PC-3 (cell line): ENCODE measurements at regions not wholly inside any gene's neighbourhood (a gene's known extent, or its start where the extent isn't known, plus 50 kb on each side); places are given as distances from the start of the nearest gene placed in this dataset.

Source experiments
- ATAC-seq: fragments of 200-7000 bp; cut with Tn5 transposase; 2 replicates; pipeline ENCODE4 v1.9.1; 2020; ENCODE audit warnings: mild to moderate bottlenecking, moderate library complexity
- BruUV-seq: library from RNA; stranded (reverse); fragments of 400-500 nt; replicated peaks from 2 replicates; lab custom pipeline; 2021; lab: Mats Ljungman, UMichigan
- CTCF ChIA-PET: fragments of 300-600 bp; sonication (Branson Sonifier 250); formaldehyde crosslinking; loops from one replicate; lab custom pipeline; 2022; ENCODE audit warnings: antibody characterized with exemption; lab: Charles Lee
- POLR2A ChIA-PET: fragments of 300-600 bp; sonication (Branson Sonifier 250); formaldehyde crosslinking; loops from one replicate; lab custom pipeline; 2022; ENCODE audit warnings: antibody characterized with exemption; ENCODE audit not compliant: unreplicated experiment; lab: Charles Lee
- DNase-seq: peaks from one replicate; pipeline ENCODE4 v3.0.0-alpha.2; 2015
- H2AFZ ChIP-seq: fragments of 300-600 bp; sonication (generic); 2 replicates; pipeline ENCODE4 v1.6.0; 2016; ENCODE audit warnings: antibody characterized with exemption, low read length
- H3F3A ChIP-seq: fragments of 300-600 bp; sonication (generic); one replicate; pipeline ENCODE4 v1.6.0; 2017; ENCODE audit warnings: antibody characterized with exemption, low read length, control low read depth, mild to moderate bottlenecking; ENCODE audit not compliant: unreplicated experiment
- H3K27ac ChIP-seq: fragments of 300-600 bp; sonication (generic); 2 replicates; pipeline ENCODE4 v1.5.1; 2016; ENCODE audit warnings: mild to moderate bottlenecking, low read length
- H3K27me3 ChIP-seq: fragments of 300-600 bp; sonication (generic); 2 replicates; pipeline ENCODE4 v1.6.1; 2016; ENCODE audit warnings: low read length, mixed read lengths
- H3K36me3 ChIP-seq: fragments of 300-600 bp; sonication (generic); 2 replicates; pipeline ENCODE4 v1.6.1; 2016; ENCODE audit warnings: low read depth, mixed run types, low read length, mixed read lengths
- H3K4me1 ChIP-seq: fragments of 300-600 bp; sonication (generic); 2 replicates; pipeline ENCODE4 v1.5.1; 2016; ENCODE audit warnings: low read length; ENCODE audit not compliant: insufficient read depth
- H3K4me2 ChIP-seq: fragments of 300-600 bp; sonication (generic); 2 replicates; pipeline ENCODE4 v1.6.0; 2016; ENCODE audit warnings: low read length
- H3K4me3 ChIP-seq: fragments of 300-600 bp; sonication (generic); 2 replicates; pipeline ENCODE4 v1.5.1; 2016; ENCODE audit warnings: mild to moderate bottlenecking, low read length, mixed read lengths
- H3K79me2 ChIP-seq: fragments of 300-600 bp; sonication (generic); 2 replicates; pipeline ENCODE4 v1.6.1; 2017; ENCODE audit warnings: low read length, mixed read lengths
- H3K9ac ChIP-seq: fragments of 300-600 bp; sonication (generic); 2 replicates; pipeline ENCODE4 v1.6.0; 2016; ENCODE audit warnings: mild to moderate bottlenecking, low read length
- H3K9me2 ChIP-seq: fragments of 300-600 bp; sonication (generic); replicated peaks from 2 replicates; pipeline ENCODE4 v1.6.1; 2016; ENCODE audit warnings: mixed run types, low read length, mixed read lengths
- H3K9me3 ChIP-seq: fragments of 300-600 bp; sonication (generic); 2 replicates; pipeline ENCODE4 v1.6.1; 2016; ENCODE audit warnings: low read length, mixed read lengths
- H4K20me1 ChIP-seq: fragments of 300-600 bp; sonication (generic); 2 replicates; pipeline ENCODE4 v1.6.1; 2016; ENCODE audit warnings: low read length, mixed read lengths
- CTCF ChIP-seq: fragments of 300-600 bp; sonication (generic); conservative IDR thresholded peaks from 2 replicates; pipeline ENCODE4 v1.5.1; 2017; ENCODE audit warnings: antibody characterized with exemption, low read depth, mild to moderate bottlenecking, low read length
- EZH2 ChIP-seq: fragments of 300-600 bp; sonication (generic); IDR thresholded peaks from one replicate; pipeline ENCODE4 v1.6.1; 2017; ENCODE audit warnings: antibody characterized with exemption, mild to moderate bottlenecking, low read length; ENCODE audit not compliant: unreplicated experiment
- EZH2phosphoT487 ChIP-seq: fragments of 300-600 bp; sonication (generic); IDR thresholded peaks from 2 replicates; pipeline ENCODE4 v1.6.1; 2018; ENCODE audit warnings: mild to moderate bottlenecking, antibody characterized with exemption, low read length, borderline replicate concordance
- intact Hi-C: fragments of 100-400 bp; cut with micrococcal nuclease; formaldehyde crosslinking; loops from 2 replicates; pipeline ENCODE4 v1.9.0; 2023

- DNase-seq = no peak
- Histone ChIP-seq H3K79me2 (no peaks in the 10 kb centered on the region), H3K27ac (no peak overlapping the region), H3K9me3 (no peaks in the 10 kb centered on the region), H3K36me3 (no peaks in the 10 kb centered on the region), H3K4me1 (no peaks in the 10 kb centered on the region), H3K4me3 (no peak overlapping the region), H3K9ac (no peak overlapping the region), H4K20me1 (no peaks in the 10 kb centered on the region), H3K27me3 (peaks cover 22% of the 10 kb centered on the region), H3K9me2 (no peaks in the 10 kb centered on the region), H2AFZ (no peak overlapping the region), H3K4me2 (no peak overlapping the region), H3F3A (no peaks in the 10 kb centered on the region)
- ATAC-seq = no peak
- ChIA-PET POLR2A (no interaction called here), CTCF (no interaction called here)
- BruUV-seq = no TSS peak
- intact Hi-C loops = no loop called here
- TF ChIP-seq EZH2 = no peak
- TF ChIP-seq CTCF = no peak
- no peak for TF ChIP-seq EZH2phosphoT487
Measured at GRCh38 chr1:36565576-36566501, 83.1 kb upstream of the CSF3R start.

GRCh38 chr1:36562181-36562685 is 79.5 kb upstream of the CSF3R start:
- H3K4me3 ChIP-seq = no peak overlapping the region
- no peaks in the 10 kb centered on the region for H3K36me3 ChIP-seq
- CTCF ChIA-PET = no interaction called here
- no peaks in the 10 kb centered on the region for H3K9me3 ChIP-seq
- BruUV-seq = no TSS peak
- H3K9me2 ChIP-seq = no peaks in the 10 kb centered on the region
- POLR2A ChIA-PET = no interaction called here
- no peak overlapping the region for H2AFZ ChIP-seq
- TF ChIP-seq EZH2phosphoT487 (no peak), CTCF (no peak), EZH2 (no peak)
- H3K4me1 ChIP-seq = no peaks in the 10 kb centered on the region
- DNase-seq (no peak), ATAC-seq (no peak)
- H3K4me2 ChIP-seq = no peak overlapping the region
- intact Hi-C loops = no loop called here
- H3K27me3 ChIP-seq = peaks cover 23% of the 10 kb centered on the region
- no peaks in the 10 kb centered on the region for H3F3A ChIP-seq
- H3K9ac ChIP-seq = no peak overlapping the region
- H3K27ac ChIP-seq = no peak overlapping the region
- no peaks in the 10 kb centered on the region for H3K79me2 ChIP-seq
- no peaks in the 10 kb centered on the region for H4K20me1 ChIP-seq

- Histone ChIP-seq H3K9ac (no peak overlapping the region), H3K4me1 (no peaks in the 10 kb centered on the region), H2AFZ (no peak overlapping the region), H3K27ac (no peak overlapping the region), H3K9me3 (no peaks in the 10 kb centered on the region), H3K36me3 (no peaks in the 10 kb centered on the region), H3K4me2 (no peak overlapping the region), H3F3A (no peaks in the 10 kb centered on the region), H3K27me3 (peaks cover 25% of the 10 kb centered on the region), H3K9me2 (no peaks in the 10 kb centered on the region), H3K4me3 (no peak overlapping the region), H4K20me1 (no peaks in the 10 kb centered on the region), H3K79me2 (no peaks in the 10 kb centered on the region)
- POLR2A ChIA-PET = no interaction called here
- CTCF ChIA-PET = no interaction called here
- intact Hi-C loops = no loop called here
- ATAC-seq (no peak), DNase-seq (no peak)
- BruUV-seq = no TSS peak
- TF ChIP-seq EZH2phosphoT487 (no peak), CTCF (no peak), EZH2 (no peak)
Measured at GRCh38 chr1:36561361-36561724, 78.6 kb upstream of the CSF3R start.
